ENCODE measurements at regions not wholly inside any gene's neighbourhood (a gene's known extent, or its start where the extent isn't known, plus 50 kb on each side); places are given as distances from the start of the nearest gene placed in this dataset.

GRCh38 chr5:37905230-37905629 is 65.4 kb upstream of the GDNF start:
- in situ Hi-C loops (cut with MboI; ENCODE audit: low sequenced_read_pairs in 4 of 4) (no loop called here), intact Hi-C loops (cut with DNase I; ENCODE audit: low total_unique reads) (no loop called here)
- H3K27ac ChIP-seq: no peak overlapping the region
- H3K9me3 ChIP-seq: no peaks in the 10 kb centered on the region
- H3K4me3 ChIP-seq: no peak overlapping the region
- no peaks in the 10 kb centered on the region for H3K36me3 ChIP-seq
- no peaks in the 10 kb centered on the region for H3K4me1 ChIP-seq
- no peak for ATAC-seq
- no peak for DNase-seq
- H3K27me3 ChIP-seq: no peaks in the 10 kb centered on the region
- no peak for TF ChIP-seq CTCF (IDR thresholded peaks at IDR 0.05 in 4 of 5, conservative IDR thresholded peaks at IDR 0.05 in 1 of 5)
- TF ChIP-seq POLR2A (IDR thresholded peaks at IDR 0.05): no peak

GRCh38 chr5:37902323-37902722 is 62.5 kb upstream of the GDNF start:
- ATAC-seq (peak; percentile 37 to 54), DNase-seq (no peak)
- in situ Hi-C loops (cut with MboI; ENCODE audit: low sequenced_read_pairs in 4 of 4): no loop called here
- H3K9me3 ChIP-seq: no peaks in the 10 kb centered on the region
- H3K4me3 ChIP-seq: no peak overlapping the region
- intact Hi-C loops (cut with DNase I; ENCODE audit: low total_unique reads): loop anchor here (5.0 kb wide), 1 partner anchor 290 kb away; no protein-coding TSS in a partner anchor
- no peaks in the 10 kb centered on the region for H3K4me1 ChIP-seq
- no peak overlapping the region for H3K27ac ChIP-seq
- TF ChIP-seq CTCF (IDR thresholded peaks at IDR 0.05 in 4 of 5, conservative IDR thresholded peaks at IDR 0.05 in 1 of 5): no peak
- no peak for TF ChIP-seq POLR2A (IDR thresholded peaks at IDR 0.05)
- no peaks in the 10 kb centered on the region for H3K36me3 ChIP-seq
- no peaks in the 10 kb centered on the region for H3K27me3 ChIP-seq

- no peak overlapping the region for H3K4me3 ChIP-seq
- intact Hi-C loops (cut with DNase I; ENCODE audit: low total_unique reads): loop anchor here (1.0 to 5.0 kb wide), 2 partner anchors 63 to 292 kb away; no protein-coding TSS in a partner anchor
- peak; percentile 87 for ATAC-seq
- no peaks in the 10 kb centered on the region for H3K4me1 ChIP-seq
- in situ Hi-C loops (cut with MboI; ENCODE audit: low sequenced_read_pairs in 4 of 4): no loop called here
- H3K27me3 ChIP-seq: no peaks in the 10 kb centered on the region
- TF ChIP-seq CTCF (IDR thresholded peaks at IDR 0.05 in 4 of 5, conservative IDR thresholded peaks at IDR 0.05 in 1 of 5) (peak in 1 of 5 experiments; percentile 26), POLR2A (IDR thresholded peaks at IDR 0.05) (no peak)
- H3K9me3 ChIP-seq: no peaks in the 10 kb centered on the region
- H3K27ac ChIP-seq: no peak overlapping the region
- peak; percentile 37 to 69 for DNase-seq
- no peaks in the 10 kb centered on the region for H3K36me3 ChIP-seq
These were observed 60.9 kb upstream of the GDNF start for GRCh38 chr5:37900692-37901091.

GRCh38 chr5:37899037-37899436 is 59.2 kb upstream of the GDNF start:
- intact Hi-C loops (cut with DNase I; ENCODE audit: low total_unique reads): no loop called here
- Histone ChIP-seq H3K27ac (no peak overlapping the region), H3K4me1 (no peaks in the 10 kb centered on the region), H3K9me3 (no peaks in the 10 kb centered on the region), H3K4me3 (no peak overlapping the region), H3K36me3 (no peaks in the 10 kb centered on the region), H3K27me3 (no peaks in the 10 kb centered on the region)
- in situ Hi-C loops (cut with MboI; ENCODE audit: low sequenced_read_pairs in 4 of 4): no loop called here
- ATAC-seq (no peak), DNase-seq (no peak)
- TF ChIP-seq CTCF (IDR thresholded peaks at IDR 0.05 in 4 of 5, conservative IDR thresholded peaks at IDR 0.05 in 1 of 5) (no peak), POLR2A (IDR thresholded peaks at IDR 0.05) (no peak)

DNA sequence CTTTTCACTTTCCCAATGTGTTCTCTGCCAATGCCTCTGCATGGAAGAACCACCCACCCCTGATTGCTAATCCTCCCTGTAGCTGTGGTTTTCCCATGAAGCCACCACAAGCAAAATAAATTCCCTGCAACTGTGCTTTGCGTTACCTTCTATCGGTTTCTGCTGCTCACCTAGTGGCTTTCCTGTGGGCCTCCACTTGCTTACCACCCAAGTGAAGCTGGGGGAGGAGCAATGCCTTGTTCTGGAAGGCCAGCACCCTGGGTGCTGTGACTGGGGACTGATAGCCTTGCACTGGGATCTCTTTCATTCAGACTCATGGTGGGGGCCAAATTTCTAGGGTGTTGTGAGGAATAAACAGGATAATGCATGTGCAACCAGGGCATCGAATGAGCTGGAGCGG is 56.3 kb upstream of the GDNF start:
- ATAC-seq (no peak), DNase-seq (no peak)
- H3K27me3 ChIP-seq: no peaks in the 10 kb centered on the region
- intact Hi-C loops (cut with DNase I; ENCODE audit: low total_unique reads): no loop called here
- no peak overlapping the region for H3K4me3 ChIP-seq
- H3K27ac ChIP-seq: no peak overlapping the region
- H3K9me3 ChIP-seq: no peaks in the 10 kb centered on the region
- in situ Hi-C loops (cut with MboI; ENCODE audit: low sequenced_read_pairs in 4 of 4): no loop called here
- H3K36me3 ChIP-seq: no peaks in the 10 kb centered on the region
- TF ChIP-seq CTCF (IDR thresholded peaks at IDR 0.05 in 4 of 5, conservative IDR thresholded peaks at IDR 0.05 in 1 of 5): no peak
- no peak for TF ChIP-seq POLR2A (IDR thresholded peaks at IDR 0.05)
- peaks cover 0 to 11% of the 10 kb centered on the region in 2 donors for H3K4me1 ChIP-seq

Measured in gastrocnemius medialis (tissue), 4 donors.